ENCODE measurements at regions not wholly inside any gene's neighbourhood (a gene's known extent, or its start where the extent isn't known, plus 50 kb on each side); places are given as distances from the start of the nearest gene placed in this dataset.
"Not testable (repeated sequence)": the region's sequence is repeated elsewhere in the genome, so short reads cannot be mapped to it uniquely, and the experiment has no call there.

DNA sequence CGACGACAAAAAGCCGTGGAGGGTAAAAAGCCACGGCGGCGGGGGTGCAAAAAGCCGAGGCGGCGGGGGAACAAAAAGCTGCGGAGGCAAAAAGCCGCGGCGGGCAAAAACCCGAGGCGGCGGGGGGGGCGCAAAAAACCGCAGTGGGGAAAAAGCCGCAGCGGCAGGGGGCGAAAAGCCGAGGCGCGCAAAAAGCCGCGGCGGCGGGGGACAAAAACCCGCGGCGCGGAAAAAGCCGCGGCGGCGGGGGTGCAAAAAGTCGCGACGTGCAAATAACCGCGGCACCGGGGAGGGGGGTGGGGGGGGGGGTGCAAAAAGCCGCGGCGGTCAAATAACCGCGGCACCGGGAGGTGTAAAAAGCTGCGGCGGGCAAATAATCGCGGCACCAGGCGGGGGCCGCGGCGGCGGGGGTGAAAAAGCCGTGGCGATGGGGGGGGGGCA lies 511.5 kb downstream of the FOXD4L5 start:
- DNase-seq (ENCODE audit: low spot score), result peak; percentile 22
- H3K9me2 ChIP-seq (ENCODE audit: insufficient read depth, low read length), result no peaks in the 10 kb centered on the region
- CTCF ChIA-PET (ENCODE audit: unreplicated experiment), result no interaction called here
- no peaks in the 10 kb centered on the region for H3K79me2 ChIP-seq (ENCODE audit: insufficient read depth, low read depth, low read length)
- H3K36me3 ChIP-seq (ENCODE audit: insufficient read depth, low read length), result no peaks in the 10 kb centered on the region
- no peak overlapping the region for H2AFZ ChIP-seq (ENCODE audit: low read length)
- intact Hi-C loops (cut with micrococcal nuclease; ENCODE audit: unreplicated experiment), result no loop called here
- no peaks in the 10 kb centered on the region for H3K9me3 ChIP-seq (ENCODE audit: low read length)
- peak overlapping the region; percentile 9; the same call in 1 of the 2 replicates for H3K4me2 ChIP-seq (ENCODE audit: low read length)
- POLR2A ChIA-PET, result no interaction called here
- H3K27ac ChIP-seq (ENCODE audit: low read depth, low read length, poor library complexity, severe bottlenecking), result no peak overlapping the region
- no TSS peak for BruUV-seq (replicated peaks)
- no peaks in the 10 kb centered on the region for H4K20me1 ChIP-seq (ENCODE audit: insufficient read depth, low read length)
- peak overlapping the region; percentile 62 for H3K4me3 ChIP-seq (ENCODE audit: low read depth, low read length, poor library complexity, severe bottlenecking)
- H3K4me1 ChIP-seq (ENCODE audit: insufficient read depth, low read length, poor library complexity, severe bottlenecking), result no peaks in the 10 kb centered on the region
- TF ChIP-seq, protein P1, sequence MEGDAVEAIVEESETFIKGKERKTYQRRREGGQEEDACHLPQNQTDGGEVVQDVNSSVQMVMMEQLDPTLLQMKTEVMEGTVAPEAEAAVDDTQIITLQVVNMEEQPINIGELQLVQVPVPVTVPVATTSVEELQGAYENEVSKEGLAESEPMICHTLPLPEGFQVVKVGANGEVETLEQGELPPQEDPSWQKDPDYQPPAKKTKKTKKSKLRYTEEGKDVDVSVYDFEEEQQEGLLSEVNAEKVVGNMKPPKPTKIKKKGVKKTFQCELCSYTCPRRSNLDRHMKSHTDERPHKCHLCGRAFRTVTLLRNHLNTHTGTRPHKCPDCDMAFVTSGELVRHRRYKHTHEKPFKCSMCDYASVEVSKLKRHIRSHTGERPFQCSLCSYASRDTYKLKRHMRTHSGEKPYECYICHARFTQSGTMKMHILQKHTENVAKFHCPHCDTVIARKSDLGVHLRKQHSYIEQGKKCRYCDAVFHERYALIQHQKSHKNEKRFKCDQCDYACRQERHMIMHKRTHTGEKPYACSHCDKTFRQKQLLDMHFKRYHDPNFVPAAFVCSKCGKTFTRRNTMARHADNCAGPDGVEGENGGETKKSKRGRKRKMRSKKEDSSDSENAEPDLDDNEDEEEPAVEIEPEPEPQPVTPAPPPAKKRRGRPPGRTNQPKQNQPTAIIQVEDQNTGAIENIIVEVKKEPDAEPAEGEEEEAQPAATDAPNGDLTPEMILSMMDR (conservative IDR thresholded peaks at IDR 0.05; ENCODE audit: low read length), result no peak
- TF ChIP-seq EZH2phosphoT487 (IDR thresholded peaks at IDR 0.05; ENCODE audit: borderline replicate concordance, low read depth, low read length), result no peak

DNA sequence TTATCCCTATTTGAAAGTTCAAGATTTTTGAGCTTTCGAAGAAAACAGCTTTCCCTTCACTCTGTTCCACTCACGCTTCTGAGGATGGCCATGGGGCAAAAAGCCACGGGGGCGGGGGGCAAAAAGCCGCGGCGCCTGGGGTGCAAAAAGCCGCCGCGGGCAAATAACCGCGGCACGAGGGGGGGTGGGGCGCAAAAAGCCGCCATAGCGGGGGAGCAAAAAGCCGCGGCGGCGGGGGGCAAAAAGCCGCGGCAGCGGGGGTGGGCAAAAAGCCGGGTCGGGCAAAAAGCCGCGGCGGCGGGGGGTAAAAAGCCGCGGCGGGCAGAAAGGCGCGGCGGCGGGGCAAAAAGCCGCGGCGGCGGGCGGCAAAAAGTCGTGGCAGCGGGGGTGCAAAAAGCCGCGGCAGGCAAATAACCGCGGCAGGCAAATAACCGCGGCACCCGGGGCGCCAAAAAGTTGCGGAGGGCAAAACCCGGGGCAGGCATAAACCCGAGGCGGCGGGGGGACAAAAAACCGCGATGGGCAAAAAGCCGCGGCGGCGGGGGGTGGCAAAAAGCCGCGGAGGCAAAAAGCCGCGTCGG lies 512.2 kb downstream of the FOXD4L5 start:
- H2AFZ ChIP-seq (ENCODE audit: low read length); intact Hi-C loops (cut with micrococcal nuclease; ENCODE audit: unreplicated experiment); H4K20me1 ChIP-seq (ENCODE audit: insufficient read depth, low read length); H3K4me1 ChIP-seq (ENCODE audit: insufficient read depth, low read length, poor library complexity, severe bottlenecking); CTCF ChIA-PET (ENCODE audit: unreplicated experiment); H3K27ac ChIP-seq (ENCODE audit: low read depth, low read length, poor library complexity, severe bottlenecking); H3K9me3 ChIP-seq (ENCODE audit: low read length); H3K79me2 ChIP-seq (ENCODE audit: insufficient read depth, low read depth, low read length); BruUV-seq (replicated peaks); H3K36me3 ChIP-seq (ENCODE audit: insufficient read depth, low read length); H3K9me2 ChIP-seq (ENCODE audit: insufficient read depth, low read length); H3K4me2 ChIP-seq (ENCODE audit: low read length); POLR2A ChIA-PET: not testable (repeated sequence)
- DNase-seq (ENCODE audit: low spot score), result peak; percentile 0
- peak overlapping the region; percentile 62 for H3K4me3 ChIP-seq (ENCODE audit: low read depth, low read length, poor library complexity, severe bottlenecking)

DNA sequence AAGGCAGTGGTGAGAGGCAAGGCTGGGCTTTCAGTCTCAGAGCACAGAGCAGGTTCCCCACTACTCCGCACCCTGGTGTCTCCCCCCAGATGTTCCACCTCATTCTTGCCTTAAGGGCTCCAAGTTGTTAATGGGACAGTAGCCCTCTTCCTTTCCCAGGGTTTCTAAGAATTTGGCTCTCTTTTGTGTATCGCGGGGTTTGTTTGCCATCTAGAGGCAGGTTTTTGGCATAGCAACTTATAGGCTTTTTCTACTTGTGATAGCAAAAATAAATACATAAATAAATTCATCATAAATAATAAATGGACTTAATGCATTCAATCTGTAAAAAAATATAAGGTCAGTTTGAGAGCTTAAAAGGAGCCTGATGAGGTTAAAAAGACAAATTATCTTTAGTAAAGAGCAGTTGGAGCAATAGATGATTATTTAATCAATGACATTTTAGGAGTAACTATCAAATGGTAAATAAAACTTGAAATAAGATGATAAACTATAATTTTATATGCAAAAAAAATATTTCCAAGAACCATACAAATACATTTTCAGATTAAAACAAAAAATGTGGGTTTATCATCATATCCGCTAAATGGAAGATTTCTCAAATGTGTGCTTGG lies 512.8 kb downstream of the FOXD4L5 start:
- H3K4me3 ChIP-seq (ENCODE audit: low read depth, low read length, poor library complexity, severe bottlenecking); H3K9me2 ChIP-seq (ENCODE audit: insufficient read depth, low read length); H3K4me1 ChIP-seq (ENCODE audit: insufficient read depth, low read length, poor library complexity, severe bottlenecking); H4K20me1 ChIP-seq (ENCODE audit: insufficient read depth, low read length); H3K9me3 ChIP-seq (ENCODE audit: low read length); H3K4me2 ChIP-seq (ENCODE audit: low read length); H3K27ac ChIP-seq (ENCODE audit: low read depth, low read length, poor library complexity, severe bottlenecking); POLR2A ChIA-PET; BruUV-seq (replicated peaks); H3K79me2 ChIP-seq (ENCODE audit: insufficient read depth, low read depth, low read length); intact Hi-C loops (cut with micrococcal nuclease; ENCODE audit: unreplicated experiment); H3K36me3 ChIP-seq (ENCODE audit: insufficient read depth, low read length); H2AFZ ChIP-seq (ENCODE audit: low read length); DNase-seq (ENCODE audit: low spot score); CTCF ChIA-PET (ENCODE audit: unreplicated experiment): not testable (repeated sequence)

All from OCI-LY7 (cell line).